Medulla oblongata (tissue), 1 donor: ENCODE measurements at regions not wholly inside any gene's neighbourhood (a gene's known extent, or its start where the extent isn't known, plus 50 kb on each side); places are given as distances from the start of the nearest gene placed in this dataset.

Experiments
- DNase-seq: peaks from one replicate; pipeline ENCODE4 v3.0.0-alpha.2; 2015; ENCODE audit errors: extremely low spot score

- no peak for DNase-seq
Observed at GRCh38 chr4:122305853-122306252, 73.0 kb upstream of the ADAD1 start.

- DNase-seq: peak; percentile 20
Observed at GRCh38 chr4:122309988-122310626, 68.7 kb upstream of the ADAD1 start.

- no peak for DNase-seq
Observed at GRCh38 chr4:122313006-122313646, 65.7 kb upstream of the ADAD1 start.

GRCh38 chr4:122326908-122327307 is 51.9 kb upstream of the ADAD1 start:
- DNase-seq: no peak

- DNase-seq: no peak
Observed at GRCh38 chr4:122328893-122329292, 49.9 kb upstream of the ADAD1 start.
